Stimulated activated CD4-positive, alpha-beta T cell treated with anti-CD3 and anti-CD28 coated beads, Interleukin-15, amount 100 ng/mL, for 24 hours (primary cell): ENCODE measurements at regions not wholly inside any gene's neighbourhood (a gene's known extent, or its start where the extent isn't known, plus 50 kb on each side); places are given as distances from the start of the nearest gene placed in this dataset.

ENCODE experiments used
- DNase-seq: peaks from one replicate; pipeline ENCODE4 v3.0.0-alpha.2; 2020

DNA sequence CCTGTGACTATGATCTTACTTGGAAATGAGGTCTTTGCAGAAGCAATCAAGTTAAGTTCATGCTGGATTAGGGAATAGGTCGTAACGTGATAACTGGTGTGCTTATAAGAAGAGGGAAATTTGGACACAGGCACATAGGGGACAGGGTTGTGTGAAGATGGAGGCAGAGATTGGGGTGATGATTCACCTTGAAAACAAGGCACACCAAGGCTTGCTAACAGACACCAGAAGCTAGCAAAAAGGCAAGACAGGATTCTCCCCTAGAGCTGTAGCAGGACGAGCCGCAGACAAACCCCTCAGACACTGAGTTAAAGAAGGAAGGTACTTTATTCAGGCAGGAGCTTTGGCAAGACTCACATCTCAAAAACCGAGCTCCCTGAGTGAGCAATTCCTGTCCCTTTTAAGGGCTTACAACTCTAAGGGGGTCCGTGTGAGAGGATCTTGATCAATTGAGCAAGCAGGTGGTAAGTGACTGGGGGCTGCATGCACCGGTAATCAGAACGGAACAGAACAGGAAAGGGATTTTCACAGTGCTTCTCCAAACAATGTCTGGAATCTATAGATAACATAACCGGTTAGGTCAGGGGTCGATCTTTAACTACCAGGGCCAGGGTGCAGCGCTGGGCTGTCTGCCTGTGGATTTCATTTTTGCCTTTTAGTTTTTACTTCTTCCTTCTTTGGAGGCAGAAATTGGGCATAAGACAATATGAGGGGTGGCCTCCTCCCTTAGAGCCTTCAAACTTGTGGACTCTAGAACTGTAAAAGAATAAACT is 57.5 kb upstream of the S1PR3 start:
- DNase-seq = no peak

GRCh38 chr9:88934876-88935535 is 56.3 kb upstream of the S1PR3 start:
- DNase-seq = no peak

DNA sequence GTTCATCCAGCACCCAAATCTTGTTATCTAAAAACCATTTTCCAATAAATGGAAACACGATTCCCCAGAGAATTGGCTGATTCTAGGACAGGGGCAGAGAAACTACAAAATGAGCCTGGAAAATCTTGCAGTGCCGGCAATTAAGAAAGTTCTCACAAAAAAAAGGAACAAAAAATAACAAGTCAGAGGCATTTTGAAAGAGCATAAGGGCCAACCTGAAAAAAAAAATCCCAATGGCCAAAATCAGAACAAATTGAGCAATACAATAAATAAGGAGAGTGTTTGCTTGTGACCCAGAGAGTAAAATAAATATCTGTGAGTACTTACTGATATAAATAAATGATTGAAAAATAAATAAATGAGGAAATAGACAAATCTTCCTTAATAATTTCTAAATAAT is 55.1 kb upstream of the S1PR3 start:
- no peak for DNase-seq

GRCh38 chr9:88936668-88937067 is 54.6 kb upstream of the S1PR3 start:
- DNase-seq = no peak

DNA sequence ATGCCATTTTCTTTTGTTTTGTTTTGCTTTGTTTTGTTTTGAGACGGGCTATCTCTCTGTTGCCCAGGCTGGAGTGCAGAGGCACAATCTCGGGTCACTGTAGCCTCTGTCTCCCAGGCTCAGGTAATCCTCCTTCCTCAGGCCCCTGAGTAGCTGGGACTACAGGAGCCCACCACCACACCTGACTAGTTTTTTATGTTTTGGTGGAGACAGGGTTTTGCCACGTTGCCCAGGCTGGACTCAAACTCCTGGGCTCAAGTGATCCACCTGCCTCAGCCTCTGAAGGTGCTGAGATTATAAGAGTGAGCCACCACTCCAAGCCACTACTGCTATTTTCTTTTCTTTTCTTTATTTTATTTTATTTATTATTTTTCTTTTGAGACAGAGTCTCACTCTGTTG is 54.0 kb upstream of the S1PR3 start:
- no peak for DNase-seq

DNA sequence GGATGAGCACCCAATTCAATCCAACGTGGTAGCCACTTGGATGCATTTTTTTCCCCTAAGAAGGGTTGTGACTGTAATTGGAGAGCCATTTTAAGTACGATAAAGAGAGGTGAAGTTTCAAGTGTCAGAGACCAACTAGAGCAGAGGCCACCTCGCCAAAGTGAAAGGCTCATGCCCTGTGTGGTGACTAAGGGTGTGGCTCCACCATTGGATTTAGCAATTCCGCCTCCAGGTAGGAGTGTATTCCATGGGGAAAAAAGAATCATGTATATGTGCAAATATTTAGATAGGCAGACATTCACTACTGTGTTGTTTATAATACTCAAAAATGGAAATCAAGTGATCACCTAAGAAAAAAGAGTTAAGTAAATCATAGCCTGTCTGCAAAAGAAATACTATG is 53.1 kb upstream of the S1PR3 start:
- DNase-seq = no peak
